ENCODE measurements at regions not wholly inside any gene's neighbourhood (a gene's known extent, or its start where the extent isn't known, plus 50 kb on each side); places are given as distances from the start of the nearest gene placed in this dataset.
"Not testable (repeated sequence)": the region's sequence is repeated elsewhere in the genome, so short reads cannot be mapped to it uniquely, and the experiment has no call there.

DNA sequence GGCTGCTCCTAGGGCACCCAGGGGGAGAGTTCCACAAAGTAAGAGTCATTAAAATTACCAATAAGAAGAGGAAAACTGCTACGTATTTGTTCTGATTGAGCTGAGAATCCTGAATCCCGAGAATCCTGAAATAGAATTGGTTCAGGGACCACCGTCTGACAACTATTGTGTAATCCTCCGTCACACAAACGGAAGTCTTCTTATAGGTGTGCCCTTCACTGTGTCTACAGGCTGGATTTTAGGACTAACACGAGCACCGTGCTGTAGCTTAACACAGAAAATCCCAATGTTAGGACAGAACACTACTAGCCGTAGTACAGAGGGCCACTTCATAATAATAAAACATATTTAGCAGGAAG, 50.6 kb upstream of the RNF182 start:
- Histone ChIP-seq H3K27ac (no peak overlapping the region), H3K9me3 (ENCODE audit: severe bottlenecking) (peaks cover 2% of the 10 kb centered on the region), H3K4me3 (ENCODE audit: low read depth, low read length) (peak overlapping the region; percentile 28), H3K27me3 (ENCODE audit: insufficient read depth, low read depth, severe bottlenecking) (no peaks in the 10 kb centered on the region), H3K36me3 (no peaks in the 10 kb centered on the region)
- DNase-seq = no peak
- TF ChIP-seq, protein P1, sequence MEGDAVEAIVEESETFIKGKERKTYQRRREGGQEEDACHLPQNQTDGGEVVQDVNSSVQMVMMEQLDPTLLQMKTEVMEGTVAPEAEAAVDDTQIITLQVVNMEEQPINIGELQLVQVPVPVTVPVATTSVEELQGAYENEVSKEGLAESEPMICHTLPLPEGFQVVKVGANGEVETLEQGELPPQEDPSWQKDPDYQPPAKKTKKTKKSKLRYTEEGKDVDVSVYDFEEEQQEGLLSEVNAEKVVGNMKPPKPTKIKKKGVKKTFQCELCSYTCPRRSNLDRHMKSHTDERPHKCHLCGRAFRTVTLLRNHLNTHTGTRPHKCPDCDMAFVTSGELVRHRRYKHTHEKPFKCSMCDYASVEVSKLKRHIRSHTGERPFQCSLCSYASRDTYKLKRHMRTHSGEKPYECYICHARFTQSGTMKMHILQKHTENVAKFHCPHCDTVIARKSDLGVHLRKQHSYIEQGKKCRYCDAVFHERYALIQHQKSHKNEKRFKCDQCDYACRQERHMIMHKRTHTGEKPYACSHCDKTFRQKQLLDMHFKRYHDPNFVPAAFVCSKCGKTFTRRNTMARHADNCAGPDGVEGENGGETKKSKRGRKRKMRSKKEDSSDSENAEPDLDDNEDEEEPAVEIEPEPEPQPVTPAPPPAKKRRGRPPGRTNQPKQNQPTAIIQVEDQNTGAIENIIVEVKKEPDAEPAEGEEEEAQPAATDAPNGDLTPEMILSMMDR (IDR thresholded peaks at IDR 0.05; ENCODE audit: low read depth, low read length) = no peak

- Histone ChIP-seq H3K9me3 (ENCODE audit: severe bottlenecking) (peaks cover 2% of the 10 kb centered on the region), H3K27ac (no peak overlapping the region), H3K4me3 (ENCODE audit: low read depth, low read length) (peak overlapping the region; percentile 28), H3K36me3 (no peaks in the 10 kb centered on the region), H3K27me3 (ENCODE audit: insufficient read depth, low read depth, severe bottlenecking) (no peaks in the 10 kb centered on the region)
- DNase-seq = peak; percentile 90
- TF ChIP-seq, protein P1 (IDR thresholded peaks at IDR 0.05; ENCODE audit: low read depth, low read length) = peak; percentile 96
These were observed 51.2 kb upstream of the RNF182 start for GRCh38 chr6:13873288-13874190.

GRCh38 chr6:13872681-13873080, 52.1 kb upstream of the RNF182 start:
- DNase-seq = no peak
- H3K27me3 ChIP-seq (ENCODE audit: insufficient read depth, low read depth, severe bottlenecking) = no peaks in the 10 kb centered on the region
- H3K9me3 ChIP-seq (ENCODE audit: severe bottlenecking) = peaks cover 2% of the 10 kb centered on the region
- H3K36me3 ChIP-seq = no peaks in the 10 kb centered on the region
- TF ChIP-seq, protein P1 (IDR thresholded peaks at IDR 0.05; ENCODE audit: low read depth, low read length) = no peak
- no peak overlapping the region for H3K27ac ChIP-seq
- no peak overlapping the region for H3K4me3 ChIP-seq (ENCODE audit: low read depth, low read length)

DNA sequence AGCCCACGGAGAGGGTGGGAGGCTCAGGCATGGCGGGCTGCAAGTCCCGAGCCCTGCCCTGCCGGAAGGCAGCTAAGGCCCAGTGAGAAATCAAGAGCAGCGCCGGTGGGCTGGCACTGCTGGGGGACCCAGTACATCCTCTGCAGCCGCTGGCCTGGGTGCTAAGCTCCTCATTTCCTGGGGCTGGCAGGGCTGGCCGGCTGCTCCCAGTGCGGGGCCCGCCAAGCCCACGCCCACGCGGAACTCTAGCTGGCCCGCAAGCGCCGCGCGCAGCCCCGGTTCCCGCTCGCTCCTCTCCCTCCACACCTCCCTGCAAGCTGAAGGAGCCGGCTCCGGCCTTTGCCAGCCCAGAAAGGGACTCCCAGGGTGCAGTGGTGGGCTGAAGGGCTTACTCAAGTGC, 52.7 kb upstream of the RNF182 start:
- H3K9me3 ChIP-seq (ENCODE audit: severe bottlenecking); H3K27me3 ChIP-seq (ENCODE audit: insufficient read depth, low read depth, severe bottlenecking); H3K4me3 ChIP-seq (ENCODE audit: low read depth, low read length); H3K36me3 ChIP-seq; DNase-seq; H3K27ac ChIP-seq: not testable (repeated sequence)

DNA sequence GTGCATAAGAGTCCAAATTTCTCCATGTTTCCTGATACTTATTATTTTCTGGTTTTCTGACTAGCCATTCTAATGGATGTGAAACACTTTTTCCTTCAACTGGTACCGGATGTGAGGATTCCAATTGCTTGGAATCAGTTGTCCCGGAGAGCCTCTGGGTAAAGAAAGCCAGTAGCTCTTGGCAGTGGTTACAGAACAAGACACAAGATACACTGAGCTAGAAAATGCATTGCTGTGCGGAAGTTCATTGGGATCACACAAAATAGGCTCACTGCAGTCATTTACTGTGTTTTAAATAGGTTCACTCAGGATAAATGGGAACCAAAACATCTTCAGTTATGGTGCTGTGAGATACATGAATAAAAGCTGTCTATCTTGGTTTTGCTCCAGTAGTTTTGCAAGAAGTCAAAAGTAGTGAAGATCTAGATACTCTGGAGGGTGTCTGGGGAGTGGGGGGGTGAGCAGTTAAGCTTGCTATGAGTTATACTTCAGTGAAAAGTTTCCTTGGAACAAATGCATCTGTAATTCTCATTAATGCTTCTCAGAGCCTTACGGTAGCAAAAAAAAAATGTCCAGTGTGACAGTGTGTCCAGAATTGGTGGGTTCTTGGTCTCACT, 54.4 kb upstream of the RNF182 start:
- Histone ChIP-seq H3K9me3 (ENCODE audit: severe bottlenecking) (peaks cover 2% of the 10 kb centered on the region), H3K36me3 (no peaks in the 10 kb centered on the region), H3K4me3 (ENCODE audit: low read depth, low read length) (no peak overlapping the region), H3K27ac (no peak overlapping the region), H3K27me3 (ENCODE audit: insufficient read depth, low read depth, severe bottlenecking) (no peaks in the 10 kb centered on the region)
- no peak for DNase-seq
- TF ChIP-seq, protein P1 (IDR thresholded peaks at IDR 0.05; ENCODE audit: low read depth, low read length) = no peak

GRCh38 chr6:13868236-13868635, 53.9 kb upstream of the MCUR1 start:
- H3K4me3 ChIP-seq (ENCODE audit: low read depth, low read length) = no peak overlapping the region
- DNase-seq = no peak

More at GRCh38 chr6:13868236-13868635, 53.9 kb upstream of the MCUR1 start:
- TF ChIP-seq, protein P1 (IDR thresholded peaks at IDR 0.05; ENCODE audit: low read depth, low read length) = no peak
- H3K27me3 ChIP-seq (ENCODE audit: insufficient read depth, low read depth, severe bottlenecking) = no peaks in the 10 kb centered on the region
- no peaks in the 10 kb centered on the region for H3K9me3 ChIP-seq (ENCODE audit: severe bottlenecking)
- no peak overlapping the region for H3K27ac ChIP-seq
- H3K36me3 ChIP-seq = no peaks in the 10 kb centered on the region
